Gastroesophageal sphincter (tissue), 3 donors: ENCODE measurements at regions not wholly inside any gene's neighbourhood (a gene's known extent, or its start where the extent isn't known, plus 50 kb on each side); places are given as distances from the start of the nearest gene placed in this dataset.

Experiments used
- EP300 ChIP-seq: sonication (generic); formaldehyde crosslinking; IDR thresholded peaks from one replicate; pipeline ENCODE4 v1.6.1; 2017; ENCODE audit warnings: antibody characterized with exemption, mild to moderate bottlenecking
- POLR2A ChIP-seq, 2 donors: fragments of 450-650 bp; IDR thresholded peaks; one replicate each; pipeline ENCODE4 v1.6.1; 2017; ENCODE audit warnings: antibody characterized with exemption in 2 of 2, mild to moderate bottlenecking in 2 of 2, moderate library complexity in 1 of 2
- TF ChIP-seq, protein P1 (sequence below), 4 experiments: fragments of 200-600 bp in 2 of 4; fragments of 450-650 bp in 2 of 4; sonication (generic) in 1 of 4; IDR thresholded peaks; one replicate each; pipeline ENCODE4 v1.5.1; 2017 to 2019; ENCODE audit warnings: antibody characterized with exemption in 4 of 4, mild to moderate bottlenecking in 2 of 4, moderate library complexity in 2 of 4

DNA sequence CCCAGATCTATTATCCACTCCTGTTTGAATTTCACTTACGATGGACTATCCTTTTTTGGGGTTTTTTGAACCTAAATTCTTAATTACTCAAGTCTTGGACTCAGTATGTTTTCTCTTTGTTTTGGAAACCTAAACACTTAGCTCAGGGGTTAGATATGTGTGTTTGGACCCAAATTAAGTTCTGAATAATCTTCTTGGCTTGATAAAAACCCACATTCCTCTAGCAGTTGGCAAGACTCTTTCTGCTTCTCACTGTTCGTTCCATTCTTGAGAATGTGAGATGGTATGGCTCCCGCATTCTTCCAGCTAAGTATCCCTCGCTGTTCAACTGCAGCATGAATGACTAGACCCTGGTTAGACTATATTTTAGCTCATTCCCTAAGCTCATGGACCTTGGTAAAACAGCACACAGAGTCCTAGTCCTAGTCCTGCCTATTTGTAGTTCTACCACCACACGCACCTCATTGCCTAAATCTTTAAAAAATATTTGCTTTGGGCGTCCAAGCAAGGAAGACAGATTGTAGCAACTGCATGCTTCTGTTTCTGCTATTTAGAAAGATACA is 860.0 kb downstream of the RPS29 start:
- no peak for TF ChIP-seq POLR2A (IDR thresholded peaks at IDR 0.05)
- TF ChIP-seq, protein P1, sequence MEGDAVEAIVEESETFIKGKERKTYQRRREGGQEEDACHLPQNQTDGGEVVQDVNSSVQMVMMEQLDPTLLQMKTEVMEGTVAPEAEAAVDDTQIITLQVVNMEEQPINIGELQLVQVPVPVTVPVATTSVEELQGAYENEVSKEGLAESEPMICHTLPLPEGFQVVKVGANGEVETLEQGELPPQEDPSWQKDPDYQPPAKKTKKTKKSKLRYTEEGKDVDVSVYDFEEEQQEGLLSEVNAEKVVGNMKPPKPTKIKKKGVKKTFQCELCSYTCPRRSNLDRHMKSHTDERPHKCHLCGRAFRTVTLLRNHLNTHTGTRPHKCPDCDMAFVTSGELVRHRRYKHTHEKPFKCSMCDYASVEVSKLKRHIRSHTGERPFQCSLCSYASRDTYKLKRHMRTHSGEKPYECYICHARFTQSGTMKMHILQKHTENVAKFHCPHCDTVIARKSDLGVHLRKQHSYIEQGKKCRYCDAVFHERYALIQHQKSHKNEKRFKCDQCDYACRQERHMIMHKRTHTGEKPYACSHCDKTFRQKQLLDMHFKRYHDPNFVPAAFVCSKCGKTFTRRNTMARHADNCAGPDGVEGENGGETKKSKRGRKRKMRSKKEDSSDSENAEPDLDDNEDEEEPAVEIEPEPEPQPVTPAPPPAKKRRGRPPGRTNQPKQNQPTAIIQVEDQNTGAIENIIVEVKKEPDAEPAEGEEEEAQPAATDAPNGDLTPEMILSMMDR (IDR thresholded peaks at IDR 0.05): no peak
- no peak for TF ChIP-seq EP300
